Gastrocnemius medialis (tissue), 4 donors: ENCODE measurements at regions not wholly inside any gene's neighbourhood (a gene's known extent, or its start where the extent isn't known, plus 50 kb on each side); places are given as distances from the start of the nearest gene placed in this dataset.

Experiments
- POLR2A ChIP-seq, 2 donors: fragments of 450-650 bp; IDR thresholded peaks; one replicate each; pipeline ENCODE4 v1.6.1; 2017; ENCODE audit warnings: antibody characterized with exemption in 2 of 2, mild to moderate bottlenecking in 2 of 2, moderate library complexity in 2 of 2
- TF ChIP-seq, protein P1 (sequence below), 5 experiments: fragments of 450-650 bp in 3 of 5; fragments of 200-600 bp in 2 of 5; sonication (generic) in 2 of 5; IDR thresholded peaks in 4 of 5; conservative IDR thresholded peaks in 1 of 5; 1 replicate in 4 of 5; 2 replicates in 1 of 5; pipeline ENCODE4 v1.5.1; 2016 to 2019; ENCODE audit warnings: antibody characterized with exemption in 5 of 5, mild to moderate bottlenecking in 3 of 5, moderate library complexity in 3 of 5

DNA sequence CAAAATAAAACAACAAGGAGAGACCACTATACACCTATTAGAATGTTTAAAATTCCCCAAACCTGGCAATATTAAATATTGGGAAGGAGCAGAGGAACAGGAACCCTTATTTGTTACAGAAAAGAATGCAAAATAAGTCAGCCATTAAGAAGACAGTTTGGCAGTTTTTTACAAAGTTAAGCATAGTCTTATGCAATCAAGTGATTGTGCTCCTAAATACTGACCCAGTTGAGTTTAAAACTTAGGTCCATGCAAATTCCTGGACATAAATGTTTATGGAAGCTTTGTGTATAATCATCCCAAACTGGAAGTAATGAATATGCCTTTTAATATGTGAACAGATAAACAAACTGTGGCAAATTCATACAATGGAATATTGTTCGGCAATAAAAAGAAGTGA, 72.9 kb upstream of the RGS4 start:
- TF ChIP-seq, protein P1, sequence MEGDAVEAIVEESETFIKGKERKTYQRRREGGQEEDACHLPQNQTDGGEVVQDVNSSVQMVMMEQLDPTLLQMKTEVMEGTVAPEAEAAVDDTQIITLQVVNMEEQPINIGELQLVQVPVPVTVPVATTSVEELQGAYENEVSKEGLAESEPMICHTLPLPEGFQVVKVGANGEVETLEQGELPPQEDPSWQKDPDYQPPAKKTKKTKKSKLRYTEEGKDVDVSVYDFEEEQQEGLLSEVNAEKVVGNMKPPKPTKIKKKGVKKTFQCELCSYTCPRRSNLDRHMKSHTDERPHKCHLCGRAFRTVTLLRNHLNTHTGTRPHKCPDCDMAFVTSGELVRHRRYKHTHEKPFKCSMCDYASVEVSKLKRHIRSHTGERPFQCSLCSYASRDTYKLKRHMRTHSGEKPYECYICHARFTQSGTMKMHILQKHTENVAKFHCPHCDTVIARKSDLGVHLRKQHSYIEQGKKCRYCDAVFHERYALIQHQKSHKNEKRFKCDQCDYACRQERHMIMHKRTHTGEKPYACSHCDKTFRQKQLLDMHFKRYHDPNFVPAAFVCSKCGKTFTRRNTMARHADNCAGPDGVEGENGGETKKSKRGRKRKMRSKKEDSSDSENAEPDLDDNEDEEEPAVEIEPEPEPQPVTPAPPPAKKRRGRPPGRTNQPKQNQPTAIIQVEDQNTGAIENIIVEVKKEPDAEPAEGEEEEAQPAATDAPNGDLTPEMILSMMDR (IDR thresholded peaks at IDR 0.05 in 4 of 5, conservative IDR thresholded peaks at IDR 0.05 in 1 of 5): no peak
- TF ChIP-seq POLR2A (IDR thresholded peaks at IDR 0.05): no peak
